ENCODE measurements at regions not wholly inside any gene's neighbourhood (a gene's known extent, or its start where the extent isn't known, plus 50 kb on each side); places are given as distances from the start of the nearest gene placed in this dataset.

GRCh38 chr1:229069176-229069575, 201.7 kb upstream of the RAB4A start:
- DNase-seq: no peak

- no peak for DNase-seq
Observed at GRCh38 chr1:229070168-229070567, 200.7 kb upstream of the RAB4A start.

GRCh38 chr1:229073251-229073650, 197.7 kb upstream of the RAB4A start:
- no peak for DNase-seq

GRCh38 chr1:229075217-229075616, 195.7 kb upstream of the RAB4A start:
- DNase-seq: peak; percentile 41

GRCh38 chr1:229075716-229076115, 195.2 kb upstream of the RAB4A start:
- DNase-seq: no peak

GRCh38 chr1:229076195-229076594, 194.7 kb upstream of the RAB4A start:
- no peak for DNase-seq

- DNase-seq: no peak
Observed at GRCh38 chr1:229079016-229079595, 191.8 kb upstream of the RAB4A start.

- DNase-seq: no peak
Observed at GRCh38 chr1:229080361-229080760, 190.6 kb upstream of the RAB4A start.

- DNase-seq: no peak
Observed at GRCh38 chr1:229085291-229085690, 185.6 kb upstream of the RAB4A start.

GRCh38 chr1:229086091-229086490, 184.8 kb upstream of the RAB4A start:
- no peak for DNase-seq

- no peak for DNase-seq
Observed at GRCh38 chr1:229086686-229087085, 184.2 kb upstream of the RAB4A start.

GRCh38 chr1:229087339-229087738, 183.6 kb upstream of the RAB4A start:
- no peak for DNase-seq

- DNase-seq: no peak
Observed at GRCh38 chr1:229087906-229088305, 183.0 kb upstream of the RAB4A start.

- DNase-seq: no peak
Observed at GRCh38 chr1:229088711-229089110, 182.2 kb upstream of the RAB4A start.

GRCh38 chr1:229089586-229090208, 181.2 kb upstream of the RAB4A start:
- DNase-seq: no peak

GRCh38 chr1:229091721-229092136, 179.2 kb upstream of the RAB4A start:
- no peak for DNase-seq

- no peak for DNase-seq
Observed at GRCh38 chr1:229092377-229093237, 178.3 kb upstream of the RAB4A start.

GRCh38 chr1:229093238-229093540, 177.7 kb upstream of the RAB4A start:
- DNase-seq: no peak

- no peak for DNase-seq
Observed at GRCh38 chr1:229093609-229094336, 177.1 kb upstream of the RAB4A start.

GRCh38 chr1:229094476-229095311, 176.2 kb upstream of the RAB4A start:
- no peak for DNase-seq

- no peak for DNase-seq
Observed at GRCh38 chr1:229095325-229095724, 175.6 kb upstream of the RAB4A start.

- no peak for DNase-seq
Observed at GRCh38 chr1:229097356-229097755, 173.6 kb upstream of the RAB4A start.

GRCh38 chr1:229098361-229098760, 172.6 kb upstream of the RAB4A start:
- no peak for DNase-seq
